SKM-1 treated with dmso at 0.1 percent for 144 hours (cell line): ENCODE measurements at regions not wholly inside any gene's neighbourhood (a gene's known extent, or its start where the extent isn't known, plus 50 kb on each side); places are given as distances from the start of the nearest gene placed in this dataset.
"Not testable (repeated sequence)": the region's sequence is repeated elsewhere in the genome, so short reads cannot be mapped to it uniquely, and the experiment has no call there.

Source experiments
- DNase-seq: peaks from one replicate; lab custom pipeline; 2025; ENCODE audit not compliant: unreplicated experiment; lab: John Stamatoyannopoulos, UW

DNA sequence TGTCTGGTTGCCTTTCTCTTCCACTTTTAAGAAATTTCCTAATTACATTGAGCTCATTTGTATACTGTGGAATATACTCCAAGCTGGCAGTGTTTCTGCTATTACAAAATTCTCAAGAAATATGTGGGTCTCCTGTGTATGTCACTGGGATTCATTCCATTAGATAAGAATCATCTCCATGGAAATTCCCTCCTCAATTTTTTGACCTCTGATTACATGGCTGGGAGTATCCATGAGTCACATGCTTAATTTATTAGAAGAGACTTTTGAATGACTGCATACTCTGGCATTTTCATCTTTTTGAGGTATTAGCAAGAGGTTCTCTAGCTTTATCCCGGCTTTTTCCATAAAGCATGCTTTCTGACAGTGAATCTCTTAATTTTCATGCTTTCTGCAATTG is 665.5 kb upstream of the CNTNAP5 start:
- no peak for DNase-seq

- DNase-seq: no peak
Observed at GRCh38 chr2:123362671-123363440, 662.2 kb upstream of the CNTNAP5 start.

DNA sequence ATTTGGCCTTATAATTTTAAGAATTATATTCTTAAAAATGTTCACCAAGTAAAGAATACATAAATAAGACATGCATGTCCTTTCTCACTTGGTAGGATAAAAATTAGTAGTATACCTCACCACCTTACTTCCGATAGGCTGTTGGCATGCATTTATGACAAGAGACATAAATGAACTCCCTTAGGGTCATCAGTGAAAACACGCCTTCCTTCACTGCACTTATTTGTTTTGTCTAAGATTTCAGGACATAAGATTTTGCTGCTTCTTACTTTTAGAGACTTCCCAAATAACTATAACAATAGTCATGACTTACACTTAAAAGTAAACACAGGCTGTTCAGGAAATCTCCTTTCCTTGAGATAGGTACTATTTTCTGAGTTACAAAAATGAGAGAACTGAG is 661.3 kb upstream of the CNTNAP5 start:
- DNase-seq: no peak

DNA sequence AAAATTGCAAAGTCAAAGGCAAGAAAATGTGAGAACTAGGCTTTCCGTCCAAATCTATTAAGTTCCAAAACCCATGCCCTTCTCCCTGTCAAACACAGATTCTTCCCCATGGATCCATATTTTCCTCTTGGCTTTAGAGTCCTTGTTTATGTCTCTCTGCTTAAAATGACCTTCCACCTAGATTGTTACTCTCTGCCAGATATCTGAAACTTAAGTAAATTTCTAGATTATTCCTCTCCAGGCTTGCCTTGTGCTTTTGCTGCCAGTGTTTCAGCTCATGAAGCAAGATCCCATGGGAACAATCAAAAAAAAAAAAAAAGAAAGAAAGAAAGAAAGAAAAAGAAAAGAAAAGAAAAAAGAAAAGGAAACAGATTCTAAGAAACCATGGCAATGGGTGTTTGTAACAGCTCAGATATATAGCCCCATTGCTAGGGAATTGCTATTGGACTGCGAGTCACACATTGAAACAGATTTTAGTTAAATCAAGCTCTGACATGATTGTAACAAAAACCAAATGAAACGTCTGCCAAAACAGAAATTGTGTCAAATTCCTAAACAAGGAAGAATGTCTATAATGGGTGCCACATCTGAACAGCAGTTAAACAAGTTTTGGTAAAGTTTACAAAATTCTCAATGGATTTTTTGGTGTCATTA is 660.7 kb upstream of the CNTNAP5 start:
- no peak for DNase-seq

GRCh38 chr2:123366239-123366837 is 658.7 kb upstream of the CNTNAP5 start:
- DNase-seq: no peak

GRCh38 chr2:123370186-123370585 is 654.9 kb upstream of the CNTNAP5 start:
- no peak for DNase-seq

DNA sequence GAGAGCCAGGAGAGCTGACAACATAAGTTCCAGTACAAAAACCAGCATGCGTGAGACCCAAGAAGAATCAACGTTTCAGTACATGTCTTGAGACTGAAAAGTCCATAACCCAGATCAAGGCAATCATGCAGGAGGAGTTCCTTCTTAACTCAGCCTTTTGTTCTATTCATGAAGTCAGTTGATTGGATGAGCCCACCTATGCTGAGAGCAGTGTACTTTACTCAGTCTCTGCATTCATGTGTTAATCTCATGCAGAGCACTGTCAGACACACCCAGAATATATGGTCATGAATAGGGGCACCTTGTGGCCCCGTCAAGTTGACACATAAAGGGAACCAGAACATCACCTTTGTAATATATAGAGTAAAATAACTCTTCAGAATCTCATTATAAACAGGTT is 653.6 kb upstream of the CNTNAP5 start:
- DNase-seq: no peak

GRCh38 chr2:123380370-123380935 is 644.6 kb upstream of the CNTNAP5 start:
- no peak for DNase-seq

- DNase-seq: no peak
Observed at GRCh38 chr2:123415678-123416077, 609.4 kb upstream of the CNTNAP5 start.

- no peak for DNase-seq
Observed at GRCh38 chr2:123419976-123420375, 605.1 kb upstream of the CNTNAP5 start.

DNA sequence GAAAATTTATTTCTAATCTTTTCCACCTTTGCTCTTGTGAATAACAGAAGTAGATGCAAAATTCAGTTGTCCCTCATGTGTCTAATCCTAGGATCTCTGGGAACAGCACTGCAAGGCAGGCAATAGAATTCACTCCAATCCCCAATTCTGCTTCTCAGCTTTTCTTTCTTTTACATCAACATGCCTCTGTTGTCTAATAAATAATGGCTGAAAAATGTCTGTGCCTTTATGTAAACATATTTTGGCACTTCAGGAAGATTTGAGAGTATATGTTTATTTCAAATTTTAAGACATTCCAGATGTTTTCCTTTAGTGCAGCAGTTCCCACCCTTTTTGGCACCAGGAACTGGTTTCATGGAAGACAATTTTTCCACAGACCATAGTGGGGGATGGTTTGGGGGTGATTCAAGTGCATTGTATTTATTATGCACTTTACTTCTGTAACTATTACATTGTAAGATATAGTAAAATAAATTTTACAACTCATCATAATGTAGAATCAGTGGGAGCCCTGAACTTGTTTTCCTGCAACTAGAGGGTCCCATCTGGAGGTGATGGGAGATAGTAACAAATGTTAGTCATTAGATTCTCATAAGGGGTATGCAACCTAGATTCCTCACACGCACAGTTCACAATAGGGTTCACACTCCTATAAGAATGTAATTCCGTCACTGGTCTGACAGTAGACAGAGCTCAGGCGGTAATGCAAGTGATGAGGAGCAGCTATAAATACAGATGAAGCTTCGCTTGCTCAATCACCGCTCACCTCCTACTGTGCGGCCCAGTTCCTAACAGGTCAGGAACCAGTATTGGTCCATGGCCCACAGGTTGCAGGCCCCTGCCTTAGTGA is 590.3 kb upstream of the CNTNAP5 start:
- no peak for DNase-seq

DNA sequence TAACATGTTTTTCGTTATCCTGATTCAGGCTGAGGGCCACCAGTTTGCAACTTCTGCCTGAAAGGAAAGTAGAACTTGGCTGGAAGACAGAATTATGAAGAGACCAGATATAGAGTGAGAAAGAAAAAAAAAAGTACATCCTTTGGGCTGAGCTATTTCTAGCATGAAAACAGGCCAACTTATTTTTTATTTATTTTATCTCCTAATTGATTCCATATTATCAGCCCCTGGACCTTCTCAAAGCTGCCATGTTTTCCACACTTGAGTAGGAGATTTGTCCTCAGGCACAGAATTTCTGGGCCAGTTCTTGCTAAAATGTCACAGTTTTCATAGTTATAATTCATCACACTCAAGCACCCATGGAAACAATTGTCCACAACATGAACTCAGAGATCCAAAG is 586.8 kb upstream of the CNTNAP5 start:
- no peak for DNase-seq

DNA sequence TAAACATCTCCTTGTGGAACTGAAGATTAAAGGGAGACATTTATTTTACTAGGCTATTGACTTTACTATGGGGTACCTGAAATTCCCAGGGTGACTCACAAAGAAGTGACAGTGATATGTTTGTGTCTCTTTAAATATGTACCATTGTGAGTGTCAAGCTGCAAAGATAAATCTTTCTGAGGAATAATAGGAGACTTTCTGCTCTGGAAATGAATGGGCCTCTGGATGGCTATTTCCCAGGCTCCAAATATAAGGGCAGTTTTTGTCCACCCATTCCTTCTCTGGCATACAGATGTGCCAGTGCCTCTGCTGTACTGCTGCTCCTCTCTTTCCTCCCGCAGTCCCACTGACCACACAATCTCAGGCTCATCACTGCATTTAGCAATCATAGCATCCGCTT is 586.4 kb upstream of the CNTNAP5 start:
- no peak for DNase-seq

- no peak for DNase-seq
Observed at GRCh38 chr2:123448801-123449200, 576.3 kb upstream of the CNTNAP5 start.

GRCh38 chr2:123451542-123451941 is 573.5 kb upstream of the CNTNAP5 start:
- no peak for DNase-seq

DNA sequence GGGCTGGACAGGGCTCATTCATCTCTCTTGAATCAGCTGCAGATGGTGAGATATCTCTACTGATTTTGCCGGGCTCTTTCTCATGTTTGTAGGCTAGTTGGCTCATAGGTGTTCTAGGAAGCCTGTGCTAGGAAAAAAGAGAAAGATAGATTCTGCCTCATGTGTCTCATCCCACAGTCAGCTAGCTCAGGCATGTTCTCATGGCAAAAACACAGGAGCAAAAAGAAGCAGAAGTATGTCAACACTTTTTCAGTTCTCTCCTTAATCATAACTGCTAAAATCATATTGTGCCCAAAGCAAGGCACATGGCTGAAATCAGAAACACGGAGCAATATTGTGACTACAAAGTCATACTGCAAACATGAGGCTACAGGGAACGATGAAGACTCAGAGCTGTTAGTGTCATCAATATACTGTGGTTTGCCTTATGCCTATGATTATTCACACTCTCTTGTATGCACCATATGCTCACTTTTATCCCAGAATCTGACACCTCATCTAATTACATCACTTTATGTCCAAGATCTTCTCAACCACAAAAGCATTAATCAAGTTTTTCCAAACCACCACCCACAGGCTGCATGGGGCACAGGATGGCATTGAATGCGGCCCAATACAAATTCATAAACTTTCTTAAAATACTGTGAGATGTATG is 571.9 kb upstream of the CNTNAP5 start:
- no peak for DNase-seq

DNA sequence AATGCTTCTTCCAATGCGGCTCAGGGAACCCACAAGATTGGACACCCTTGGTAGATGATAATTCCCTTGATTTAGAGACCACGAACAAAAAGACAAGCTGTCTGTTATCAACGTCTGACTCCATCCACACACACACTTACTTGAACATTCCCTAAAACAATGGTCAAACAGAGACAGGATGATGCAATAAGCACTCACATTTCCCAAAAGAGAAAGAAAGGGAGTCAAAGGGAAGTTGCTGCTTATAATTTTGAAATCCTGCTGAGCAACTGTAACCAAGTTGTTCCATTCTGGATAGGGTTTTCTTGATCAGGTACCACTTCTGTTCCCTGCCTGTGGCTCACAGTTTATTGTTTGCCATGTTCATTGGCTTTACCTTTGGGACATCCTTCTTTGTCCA is 571.3 kb upstream of the CNTNAP5 start:
- DNase-seq: no peak

DNA sequence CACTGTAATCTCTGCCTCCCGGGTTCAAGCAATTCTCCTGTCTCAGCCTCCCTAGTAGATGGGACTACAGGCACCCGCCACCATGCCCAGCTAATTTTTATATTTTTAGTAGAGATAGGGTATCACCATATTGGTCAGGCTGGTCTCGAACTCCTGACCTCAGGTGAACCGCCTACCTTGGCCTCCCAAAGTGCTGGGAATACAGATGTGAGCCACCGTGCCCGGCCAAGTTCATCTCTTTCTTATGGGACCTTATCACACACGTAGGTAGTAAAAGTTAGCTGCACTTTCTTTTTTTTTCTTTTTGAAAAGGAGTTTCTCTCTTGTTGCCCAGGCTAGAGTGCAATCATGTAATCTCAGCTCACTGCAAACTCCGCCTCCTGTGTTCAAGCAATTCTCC is 569.9 kb upstream of the CNTNAP5 start:
- DNase-seq: not testable (repeated sequence)

DNA sequence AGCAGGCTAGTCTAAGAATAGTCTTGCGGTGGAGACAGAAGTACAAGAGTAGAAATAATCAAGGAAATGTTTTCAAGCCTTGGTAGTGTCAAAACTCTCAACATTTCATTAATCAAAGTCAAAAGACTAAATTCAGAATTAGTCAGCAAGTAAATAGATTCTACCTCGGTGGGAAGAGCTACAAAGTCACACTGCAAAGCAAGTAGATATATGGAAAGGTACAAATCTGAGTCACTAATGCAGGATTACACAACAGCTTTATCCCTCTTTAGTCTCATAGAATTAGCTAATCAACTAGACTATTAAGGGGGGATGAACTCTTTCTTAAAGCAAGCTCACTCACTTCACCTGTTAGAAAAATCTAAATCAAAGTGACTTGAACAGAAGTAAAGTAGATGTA is 568.7 kb upstream of the CNTNAP5 start:
- no peak for DNase-seq

- DNase-seq: no peak
Observed at GRCh38 chr2:123463886-123464285, 561.2 kb upstream of the CNTNAP5 start.

- no peak for DNase-seq
Observed at GRCh38 chr2:123468071-123468470, 557.0 kb upstream of the CNTNAP5 start.
